K562 (cell line): ENCODE measurements at regions not wholly inside any gene's neighbourhood (a gene's known extent, or its start where the extent isn't known, plus 50 kb on each side); places are given as distances from the start of the nearest gene placed in this dataset.

ENCODE experiments used
- ATAC-seq: fragments of 200-7000 bp; cut with Tn5 transposase; 3 replicates; pipeline ENCODE4 v1.9.1; 2020; ENCODE audit warnings: moderate library complexity
- BruUV-seq: library from RNA; stranded (reverse); fragments of 400-500 nt; replicated peaks from 2 replicates; lab custom pipeline; 2021; lab: Mats Ljungman, UMichigan
- CTCF ChIA-PET: fragments of 300-600 bp; formaldehyde crosslinking; extraction: SDS; loops from one replicate; lab custom pipeline; 2021; ENCODE audit warnings: low intra/inter-chr PET ratio; lab: Yijun Ruan, JAX
- POLR2A ChIA-PET: fragments of 300-600, 350-650 bp; sonication (Branson Sonifier 250); formaldehyde crosslinking; extraction: SDS; loops from one replicate; lab custom pipeline; 2021; ENCODE audit warnings: antibody characterized with exemption, inconsistent platforms; lab: Yijun Ruan, JAX
- DNase-seq, 4 experiments: peaks; one replicate each; pipeline versions ENCODE4 v3.0.0 to v3.0.0-alpha.2; 2011 to 2018; ENCODE audit warnings: low spot score in 3 of 4, mixed read lengths in 3 of 4; ENCODE audit errors: extremely low read depth in 1 of 4
- FAIRE-seq: peaks from 2 replicates; lab custom pipeline; 2011; peaks lifted over from hg19 to GRCh38; lab: Jason Lieb, UNC
- H2AFZ ChIP-seq: 2 replicates; pipeline ENCODE4 v1.6.0; 2011; ENCODE audit warnings: low read depth, low read length, control low read depth, inconsistent platforms
- H3K27ac ChIP-seq: fragments of 200-600 bp; 3 replicates; pipeline ENCODE4 v1.8.0; 2011; ENCODE audit warnings: low read depth, mild to moderate bottlenecking, control low read depth, inconsistent platforms, low read length, moderate library complexity, mixed read lengths; ENCODE audit errors: extremely low read depth
- H3K27me3 ChIP-seq, 2 experiments: fragments of 300-600 bp in 1 of 2; 2 replicates in 1 of 2; 3 replicates in 1 of 2; pipeline versions ENCODE4 v1.6.0 to v1.8.0; 2011; ENCODE audit warnings: inconsistent platforms in 2 of 2, low read length in 2 of 2, mild to moderate bottlenecking in 1 of 2, mixed read lengths in 1 of 2, moderate library complexity in 1 of 2; ENCODE audit not compliant: control insufficient read depth in 2 of 2, insufficient read depth in 2 of 2
- H3K36me3 ChIP-seq: fragments of 300-600 bp; 3 replicates; pipeline ENCODE4 v1.8.0; 2011; ENCODE audit warnings: mild to moderate bottlenecking, low read length, inconsistent platforms; ENCODE audit not compliant: control insufficient read depth, insufficient read depth
- H3K4me1 ChIP-seq, 2 experiments: fragments of 200-600 bp in 1 of 2; replicated peaks in 1 of 2; 2 replicates in 1 of 2; 3 replicates in 1 of 2; pipeline versions ENCODE4 v1.5.1 to v1.8.0; 2011; ENCODE audit warnings: inconsistent platforms in 2 of 2, low read length in 2 of 2, mild to moderate bottlenecking in 1 of 2, mixed read lengths in 1 of 2, moderate library complexity in 1 of 2; ENCODE audit not compliant: control insufficient read depth in 2 of 2, insufficient read depth in 2 of 2
- H3K4me2 ChIP-seq: 2 replicates; pipeline ENCODE4 v1.6.1; 2011; ENCODE audit warnings: low read length, control low read depth, inconsistent platforms, mixed read lengths; ENCODE audit not compliant: insufficient read depth
- H3K4me3 ChIP-seq: fragments of 200-600 bp; sonication (generic), shearing (Covaris generic); 2 replicates; pipeline ENCODE4 v1.5.1; 2016; ENCODE audit warnings: control low read depth, inconsistent platforms
- H3K79me2 ChIP-seq: fragments of 200-600 bp; 3 replicates; pipeline ENCODE4 v1.8.0; 2011; ENCODE audit warnings: low read length, inconsistent platforms; ENCODE audit not compliant: control insufficient read depth, insufficient read depth
- H3K9ac ChIP-seq, 2 experiments: 2 replicates each; pipeline versions ENCODE4 v1.6.0 to v1.6.1; 2011; ENCODE audit warnings: low read depth in 2 of 2, low read length in 2 of 2, control low read depth in 1 of 2, inconsistent platforms in 1 of 2, mild to moderate bottlenecking in 1 of 2, mixed read lengths in 1 of 2; ENCODE audit not compliant: insufficient read depth in 1 of 2
- H3K9me1 ChIP-seq: one replicate; pipeline ENCODE4 v1.6.0; 2011; ENCODE audit warnings: inconsistent platforms, mild to moderate bottlenecking, low read length, moderate library complexity; ENCODE audit not compliant: control insufficient read depth, insufficient read depth
- H3K9me3 ChIP-seq: replicated peaks from 2 replicates; pipeline ENCODE4 v1.5.1; 2011; ENCODE audit warnings: low read depth, low read length, inconsistent platforms; ENCODE audit not compliant: control insufficient read depth, insufficient read depth
- H4K20me1 ChIP-seq: replicated peaks from 2 replicates; pipeline ENCODE4 v1.6.1; 2011; ENCODE audit warnings: low read length, inconsistent platforms, mixed read lengths; ENCODE audit not compliant: control insufficient read depth, insufficient read depth
- DMBX1 ChIP-seq: fragments of 250-450 bp; sonication (Bioruptor Pico); IDR thresholded peaks from 2 replicates; pipeline ENCODE4 v1.8.0; 2022; ENCODE audit warnings: inconsistent platforms, mild to moderate bottlenecking, moderate library complexity, borderline replicate concordance
- ELF4 ChIP-seq: fragments of 450-650 bp; formaldehyde crosslinking; IDR thresholded peaks from 2 replicates; pipeline ENCODE4 v1.4.0; 2022; ENCODE audit warnings: missing genetic modification characterization
- KDM4B ChIP-seq, 2 experiments: fragments of 450-650 bp in 1 of 2; sonication (generic) in 1 of 2; IDR thresholded peaks; 2 replicates each; pipeline ENCODE4 v1.6.1; 2016 to 2017; ENCODE audit warnings: borderline replicate concordance in 2 of 2, antibody characterized with exemption in 1 of 2, low read depth in 1 of 2, mild to moderate bottlenecking in 1 of 2
- NCOA6 ChIP-seq: fragments of 450-650 bp; IDR thresholded peaks from 2 replicates; pipeline ENCODE4 v1.6.1; 2017; ENCODE audit warnings: mild to moderate bottlenecking
- PHB ChIP-seq: fragments of 250-450 bp; sonication (Bioruptor Pico); IDR thresholded peaks from 2 replicates; pipeline ENCODE4 v1.5.0; 2021
- PPARD ChIP-seq: fragments of 250-450 bp; sonication (Bioruptor Pico); IDR thresholded peaks from 2 replicates; pipeline ENCODE4 v1.8.0; 2022; ENCODE audit warnings: inconsistent platforms, mild to moderate bottlenecking, moderate library complexity
- RFX1 ChIP-seq: fragments of 450-650 bp; IDR thresholded peaks from 2 replicates; pipeline ENCODE4 v1.6.1; 2016; ENCODE audit warnings: mild to moderate bottlenecking, moderate library complexity
- YBX1 ChIP-seq: fragments of 450-650 bp; IDR thresholded peaks from 2 replicates; pipeline ENCODE4 v1.7.1; 2016; ENCODE audit warnings: mild to moderate bottlenecking
- ZNF140 ChIP-seq: fragments of 250-450 bp; sonication (Bioruptor Pico); IDR thresholded peaks from 2 replicates; pipeline ENCODE4 v1.8.0; 2021; ENCODE audit warnings: moderate library complexity, mild to moderate bottlenecking, inconsistent platforms
- ZNF23 ChIP-seq: fragments of 250-450 bp; sonication (Bioruptor Pico); IDR thresholded peaks from 2 replicates; pipeline ENCODE4 v1.4.0; 2020; ENCODE audit warnings: mild to moderate bottlenecking
- WGBS: fragments of 100-300 bp; shearing (Covaris generic); methylation state at CpG from one replicate; pipeline ENCODE4 v1.1.6; 2016; ENCODE audit warnings: low coverage, mixed read lengths; ENCODE audit not compliant: insufficient coverage; ENCODE audit errors: missing lambda C conversion rate; 5-methylcytosine and 5-hydroxymethylcytosine counted together
- in situ Hi-C: fragments of 300-500 bp; cut with MboI; formaldehyde crosslinking; loops from 4 replicates; pipeline ENCODE4 v1.15.0; 2018; ENCODE audit warnings: inconsistent platforms, mixed read lengths
- intact Hi-C: fragments of 100-400 bp; cut with micrococcal nuclease; formaldehyde crosslinking; loops from 2 replicates; pipeline ENCODE4 v1.14.2; 2022
- TF ChIP-seq, protein P1 (sequence below): fragments of 250-450 bp; sonication (Bioruptor Pico); IDR thresholded peaks from 2 replicates; pipeline ENCODE4 v1.8.0; 2021; ENCODE audit warnings: moderate library complexity, mild to moderate bottlenecking, inconsistent platforms
- TF ChIP-seq, protein P2 (sequence below): sonication (generic); formaldehyde crosslinking; IDR thresholded peaks from 2 replicates; pipeline ENCODE4 v1.8.0; 2022; ENCODE audit warnings: mild to moderate bottlenecking, low read depth, missing genetic modification reagents
- TF ChIP-seq, protein P3 (sequence below): fragments of 450-650 bp; formaldehyde crosslinking; IDR thresholded peaks from 2 replicates; pipeline ENCODE4 v1.4.0; 2020; ENCODE audit warnings: mild to moderate bottlenecking
- TF ChIP-seq, protein P4 (sequence below): fragments of 200-400 bp; formaldehyde crosslinking; IDR thresholded peaks from 2 replicates; pipeline ENCODE4 v1.6.1; 2017; ENCODE audit warnings: mild to moderate bottlenecking, low read depth, low read length, moderate library complexity

DNA sequence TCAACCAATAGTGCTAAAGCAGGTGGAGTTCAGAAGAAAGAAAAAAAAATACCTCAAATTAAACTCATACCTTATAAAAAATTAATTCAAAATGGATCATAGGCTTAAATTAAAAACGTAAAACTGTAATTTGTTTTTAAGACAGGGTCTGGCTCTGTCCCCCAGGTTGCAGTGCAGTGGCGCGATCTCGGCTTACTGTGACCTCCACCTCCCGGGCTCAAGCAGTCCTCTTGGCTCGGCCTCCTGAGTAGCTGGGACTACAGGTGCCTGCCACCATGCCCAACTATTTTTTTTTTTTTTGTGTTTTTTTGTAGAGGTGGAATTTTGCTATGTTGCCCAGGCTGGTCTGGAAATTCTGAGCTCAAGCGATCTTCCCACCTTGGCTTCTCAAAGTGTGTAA, 111.6 kb downstream of the HDGFL1 start:
- no TSS peak for BruUV-seq
- ChIA-PET POLR2A (interaction anchor here (0.6 kb wide), 1 partner anchor 15 kb away, joined by 4 read pairs; no protein-coding TSS in a partner anchor), CTCF (no interaction called here)
- H3K27me3 ChIP-seq = no peaks in the 10 kb centered on the region
- in situ Hi-C loops (no loop called here), intact Hi-C loops (no loop called here)
- ATAC-seq (no peak), FAIRE-seq (no peak), DNase-seq (no peak)
- H3K4me2 ChIP-seq = no peak overlapping the region
- H3K36me3 ChIP-seq = no peaks in the 10 kb centered on the region
- H3K9me1 ChIP-seq = no peaks in the 10 kb centered on the region
- H3K27ac ChIP-seq = no peak overlapping the region
- H3K9me3 ChIP-seq = 0 out of 2 replicates have a peak, but pooled peaks cover 3% of the 10 kb centered on the region
- H3K9ac ChIP-seq = no peak overlapping the region
- TF ChIP-seq, protein P1, sequence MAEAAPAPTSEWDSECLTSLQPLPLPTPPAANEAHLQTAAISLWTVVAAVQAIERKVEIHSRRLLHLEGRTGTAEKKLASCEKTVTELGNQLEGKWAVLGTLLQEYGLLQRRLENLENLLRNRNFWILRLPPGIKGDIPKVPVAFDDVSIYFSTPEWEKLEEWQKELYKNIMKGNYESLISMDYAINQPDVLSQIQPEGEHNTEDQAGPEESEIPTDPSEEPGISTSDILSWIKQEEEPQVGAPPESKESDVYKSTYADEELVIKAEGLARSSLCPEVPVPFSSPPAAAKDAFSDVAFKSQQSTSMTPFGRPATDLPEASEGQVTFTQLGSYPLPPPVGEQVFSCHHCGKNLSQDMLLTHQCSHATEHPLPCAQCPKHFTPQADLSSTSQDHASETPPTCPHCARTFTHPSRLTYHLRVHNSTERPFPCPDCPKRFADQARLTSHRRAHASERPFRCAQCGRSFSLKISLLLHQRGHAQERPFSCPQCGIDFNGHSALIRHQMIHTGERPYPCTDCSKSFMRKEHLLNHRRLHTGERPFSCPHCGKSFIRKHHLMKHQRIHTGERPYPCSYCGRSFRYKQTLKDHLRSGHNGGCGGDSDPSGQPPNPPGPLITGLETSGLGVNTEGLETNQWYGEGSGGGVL (CRISPR knock-in tag) = no peak
- TF ChIP-seq YBX1 = no peak
- no peak for TF ChIP-seq KDM4B (IDR thresholded peaks at IDR 0.05; ENCODE audit: borderline replicate concordance in 2 of 2, low read depth in 1 of 2)
- no peak for TF ChIP-seq RFX1
- TF ChIP-seq PPARD (CRISPR knock-in tag) = no peak
- TF ChIP-seq, protein P2, sequence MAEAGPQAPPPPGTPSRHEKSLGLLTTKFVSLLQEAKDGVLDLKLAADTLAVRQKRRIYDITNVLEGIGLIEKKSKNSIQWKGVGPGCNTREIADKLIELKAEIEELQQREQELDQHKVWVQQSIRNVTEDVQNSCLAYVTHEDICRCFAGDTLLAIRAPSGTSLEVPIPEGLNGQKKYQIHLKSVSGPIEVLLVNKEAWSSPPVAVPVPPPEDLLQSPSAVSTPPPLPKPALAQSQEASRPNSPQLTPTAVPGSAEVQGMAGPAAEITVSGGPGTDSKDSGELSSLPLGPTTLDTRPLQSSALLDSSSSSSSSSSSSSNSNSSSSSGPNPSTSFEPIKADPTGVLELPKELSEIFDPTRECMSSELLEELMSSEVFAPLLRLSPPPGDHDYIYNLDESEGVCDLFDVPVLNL (CRISPR knock-in tag) = no peak
- TF ChIP-seq ELF4 (CRISPR knock-in tag) = no peak
- TF ChIP-seq, protein P3, sequence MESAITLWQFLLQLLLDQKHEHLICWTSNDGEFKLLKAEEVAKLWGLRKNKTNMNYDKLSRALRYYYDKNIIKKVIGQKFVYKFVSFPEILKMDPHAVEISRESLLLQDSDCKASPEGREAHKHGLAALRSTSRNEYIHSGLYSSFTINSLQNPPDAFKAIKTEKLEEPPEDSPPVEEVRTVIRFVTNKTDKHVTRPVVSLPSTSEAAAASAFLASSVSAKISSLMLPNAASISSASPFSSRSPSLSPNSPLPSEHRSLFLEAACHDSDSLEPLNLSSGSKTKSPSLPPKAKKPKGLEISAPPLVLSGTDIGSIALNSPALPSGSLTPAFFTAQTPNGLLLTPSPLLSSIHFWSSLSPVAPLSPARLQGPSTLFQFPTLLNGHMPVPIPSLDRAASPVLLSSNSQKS = no peak
- no peak for TF ChIP-seq ZNF140 (CRISPR knock-in tag)
- no peak for TF ChIP-seq NCOA6
- TF ChIP-seq DMBX1 (CRISPR knock-in tag) = no peak
- TF ChIP-seq PHB (CRISPR knock-in tag) = no peak
- TF ChIP-seq, protein P4, sequence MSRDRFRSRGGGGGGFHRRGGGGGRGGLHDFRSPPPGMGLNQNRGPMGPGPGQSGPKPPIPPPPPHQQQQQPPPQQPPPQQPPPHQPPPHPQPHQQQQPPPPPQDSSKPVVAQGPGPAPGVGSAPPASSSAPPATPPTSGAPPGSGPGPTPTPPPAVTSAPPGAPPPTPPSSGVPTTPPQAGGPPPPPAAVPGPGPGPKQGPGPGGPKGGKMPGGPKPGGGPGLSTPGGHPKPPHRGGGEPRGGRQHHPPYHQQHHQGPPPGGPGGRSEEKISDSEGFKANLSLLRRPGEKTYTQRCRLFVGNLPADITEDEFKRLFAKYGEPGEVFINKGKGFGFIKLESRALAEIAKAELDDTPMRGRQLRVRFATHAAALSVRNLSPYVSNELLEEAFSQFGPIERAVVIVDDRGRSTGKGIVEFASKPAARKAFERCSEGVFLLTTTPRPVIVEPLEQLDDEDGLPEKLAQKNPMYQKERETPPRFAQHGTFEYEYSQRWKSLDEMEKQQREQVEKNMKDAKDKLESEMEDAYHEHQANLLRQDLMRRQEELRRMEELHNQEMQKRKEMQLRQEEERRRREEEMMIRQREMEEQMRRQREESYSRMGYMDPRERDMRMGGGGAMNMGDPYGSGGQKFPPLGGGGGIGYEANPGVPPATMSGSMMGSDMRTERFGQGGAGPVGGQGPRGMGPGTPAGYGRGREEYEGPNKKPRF = no peak
- TF ChIP-seq ZNF23 = no peak
- H2AFZ ChIP-seq = no peak overlapping the region
- H3K4me1 ChIP-seq = no peaks in the 10 kb centered on the region
- no peak overlapping the region for H3K4me3 ChIP-seq
- no peaks in the 10 kb centered on the region for H3K79me2 ChIP-seq
- 1% methylated on average over 7 of the region's 7 CpGs for WGBS
- no peaks in the 10 kb centered on the region for H4K20me1 ChIP-seq
